WTC11 (cell line): ENCODE measurements at regions not wholly inside any gene's neighbourhood (a gene's known extent, or its start where the extent isn't known, plus 50 kb on each side); places are given as distances from the start of the nearest gene placed in this dataset.

Experiments
- TF ChIP-seq, protein P1 (sequence below): fragments of 200-600 bp; IDR thresholded peaks from 2 replicates; pipeline ENCODE4 v1.8.0; 2022; ENCODE audit warnings: antibody characterized with exemption
- TF ChIP-seq, protein P2 (sequence below): sonication (generic); formaldehyde crosslinking; IDR thresholded peaks from 2 replicates; pipeline ENCODE4 v1.8.1; 2023; ENCODE audit warnings: mild to moderate bottlenecking, moderate library complexity, missing genetic modification reagents

DNA sequence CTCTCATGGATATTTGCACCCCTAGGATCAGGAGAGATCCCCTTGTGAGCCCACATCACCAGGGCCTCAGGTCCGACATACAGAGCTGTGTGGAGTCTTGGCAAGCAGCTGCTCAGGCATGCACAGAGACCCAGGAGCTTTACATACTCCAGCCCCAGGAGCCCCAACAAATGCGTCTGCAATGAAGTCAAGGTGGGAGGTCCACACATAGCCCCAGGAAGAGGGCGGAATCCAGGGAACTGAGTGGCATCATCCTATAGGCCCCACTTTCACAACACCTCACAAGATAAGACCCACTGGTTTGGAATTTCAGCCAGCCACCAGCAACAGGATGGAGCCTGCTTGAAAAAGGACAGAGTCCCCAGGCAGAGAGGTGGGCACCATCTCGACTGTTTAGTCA lies 106.7 kb downstream of the LSMEM1 start:
- TF ChIP-seq, protein P1, sequence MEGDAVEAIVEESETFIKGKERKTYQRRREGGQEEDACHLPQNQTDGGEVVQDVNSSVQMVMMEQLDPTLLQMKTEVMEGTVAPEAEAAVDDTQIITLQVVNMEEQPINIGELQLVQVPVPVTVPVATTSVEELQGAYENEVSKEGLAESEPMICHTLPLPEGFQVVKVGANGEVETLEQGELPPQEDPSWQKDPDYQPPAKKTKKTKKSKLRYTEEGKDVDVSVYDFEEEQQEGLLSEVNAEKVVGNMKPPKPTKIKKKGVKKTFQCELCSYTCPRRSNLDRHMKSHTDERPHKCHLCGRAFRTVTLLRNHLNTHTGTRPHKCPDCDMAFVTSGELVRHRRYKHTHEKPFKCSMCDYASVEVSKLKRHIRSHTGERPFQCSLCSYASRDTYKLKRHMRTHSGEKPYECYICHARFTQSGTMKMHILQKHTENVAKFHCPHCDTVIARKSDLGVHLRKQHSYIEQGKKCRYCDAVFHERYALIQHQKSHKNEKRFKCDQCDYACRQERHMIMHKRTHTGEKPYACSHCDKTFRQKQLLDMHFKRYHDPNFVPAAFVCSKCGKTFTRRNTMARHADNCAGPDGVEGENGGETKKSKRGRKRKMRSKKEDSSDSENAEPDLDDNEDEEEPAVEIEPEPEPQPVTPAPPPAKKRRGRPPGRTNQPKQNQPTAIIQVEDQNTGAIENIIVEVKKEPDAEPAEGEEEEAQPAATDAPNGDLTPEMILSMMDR, result no peak
- TF ChIP-seq, protein P2, sequence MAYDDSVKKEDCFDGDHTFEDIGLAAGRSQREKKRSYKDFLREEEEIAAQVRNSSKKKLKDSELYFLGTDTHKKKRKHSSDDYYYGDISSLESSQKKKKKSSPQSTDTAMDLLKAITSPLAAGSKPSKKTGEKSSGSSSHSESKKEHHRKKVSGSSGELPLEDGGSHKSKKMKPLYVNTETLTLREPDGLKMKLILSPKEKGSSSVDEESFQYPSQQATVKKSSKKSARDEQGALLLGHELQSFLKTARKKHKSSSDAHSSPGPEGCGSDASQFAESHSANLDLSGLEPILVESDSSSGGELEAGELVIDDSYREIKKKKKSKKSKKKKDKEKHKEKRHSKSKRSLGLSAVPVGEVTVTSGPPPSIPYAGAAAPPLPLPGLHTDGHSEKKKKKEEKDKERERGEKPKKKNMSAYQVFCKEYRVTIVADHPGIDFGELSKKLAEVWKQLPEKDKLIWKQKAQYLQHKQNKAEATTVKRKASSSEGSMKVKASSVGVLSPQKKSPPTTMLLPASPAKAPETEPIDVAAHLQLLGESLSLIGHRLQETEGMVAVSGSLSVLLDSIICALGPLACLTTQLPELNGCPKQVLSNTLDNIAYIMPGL (CRISPR knock-in tag), result no peak
